HG03196 (cell line): ENCODE measurements at regions not wholly inside any gene's neighbourhood (a gene's known extent, or its start where the extent isn't known, plus 50 kb on each side); places are given as distances from the start of the nearest gene placed in this dataset.

Source experiments
- ATAC-seq: cut with Tn5 transposase; IDR thresholded peaks from one replicate; pipeline ENCODE4 v1.9.1; 2021; ENCODE audit not compliant: unreplicated experiment

DNA sequence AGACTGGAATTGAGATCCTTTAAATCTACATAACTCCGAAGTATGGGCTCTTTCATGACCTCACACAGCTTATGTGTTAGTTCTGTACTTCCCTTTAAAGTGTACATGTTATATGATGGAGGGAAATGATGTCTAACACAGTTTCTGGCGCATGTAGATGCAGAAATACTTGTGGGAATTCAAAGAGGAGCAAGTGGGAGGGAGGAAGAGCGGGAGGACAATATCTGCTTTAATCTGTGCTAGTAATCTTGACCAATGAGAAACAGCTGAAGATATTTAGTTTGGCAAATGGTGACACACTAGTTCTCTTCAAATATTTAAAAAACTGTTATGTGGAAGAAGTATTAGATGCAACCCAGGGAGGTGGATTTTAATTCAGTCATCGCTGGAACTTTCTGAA, 62.9 kb upstream of the PLEKHG1 start:
- ATAC-seq: no peak

DNA sequence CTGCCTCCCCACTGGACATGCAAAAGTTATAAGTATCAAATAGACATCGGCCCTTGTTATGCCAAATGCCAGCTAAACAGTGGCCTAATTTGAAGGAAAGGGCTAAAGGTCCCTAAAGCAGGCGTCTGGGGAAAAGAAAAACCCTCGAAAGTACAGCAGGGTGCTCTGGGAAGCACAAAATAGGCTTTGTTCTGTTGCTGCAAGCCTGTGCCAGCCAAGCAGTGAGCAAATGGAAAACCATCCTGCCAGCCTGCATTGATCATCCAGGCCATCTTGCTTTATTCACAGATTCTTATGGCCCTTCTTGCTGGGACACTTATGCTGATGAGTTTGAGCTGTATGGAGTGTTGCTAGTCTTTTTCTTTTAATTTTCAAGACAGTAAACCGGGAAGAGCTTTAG, 62.2 kb upstream of the PLEKHG1 start:
- no peak for ATAC-seq

DNA sequence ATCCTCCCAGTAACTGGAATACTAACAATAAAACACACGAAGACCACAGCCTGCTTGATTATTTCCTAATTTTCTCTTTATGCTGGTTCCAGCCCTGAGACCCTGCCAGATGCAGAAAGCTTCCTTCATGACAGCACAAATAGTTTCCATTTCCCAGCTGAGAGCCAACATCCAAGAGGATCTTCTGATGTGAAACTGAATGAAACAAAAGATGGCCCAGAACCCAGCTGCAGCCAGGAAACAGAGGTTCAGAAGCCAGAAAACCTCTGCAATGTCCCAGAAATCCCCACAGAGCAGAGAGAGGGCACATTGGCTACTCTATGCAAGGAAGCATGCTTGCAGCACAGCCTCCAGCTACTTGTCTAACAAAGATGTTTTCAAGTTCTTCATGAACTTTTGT, 61.8 kb upstream of the PLEKHG1 start:
- no peak for ATAC-seq

DNA sequence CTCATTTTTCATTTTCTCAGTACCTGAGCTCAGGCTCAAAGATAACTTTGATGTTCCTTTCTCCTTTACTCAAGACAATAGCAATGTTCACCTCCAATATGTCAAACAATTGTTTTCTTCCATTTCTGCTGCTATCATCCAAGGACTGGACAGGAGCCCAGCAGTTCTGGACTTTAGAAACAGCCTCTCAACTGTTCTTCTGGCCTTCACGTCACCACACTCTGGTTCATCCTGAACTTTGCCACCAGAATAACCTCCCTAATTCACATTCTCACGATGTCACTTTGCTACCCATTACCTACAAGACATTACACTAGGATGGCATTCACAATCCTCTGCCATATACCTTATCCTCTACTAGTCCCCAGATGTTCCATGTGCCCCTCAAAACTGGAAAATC, 60.6 kb upstream of the PLEKHG1 start:
- no peak for ATAC-seq

DNA sequence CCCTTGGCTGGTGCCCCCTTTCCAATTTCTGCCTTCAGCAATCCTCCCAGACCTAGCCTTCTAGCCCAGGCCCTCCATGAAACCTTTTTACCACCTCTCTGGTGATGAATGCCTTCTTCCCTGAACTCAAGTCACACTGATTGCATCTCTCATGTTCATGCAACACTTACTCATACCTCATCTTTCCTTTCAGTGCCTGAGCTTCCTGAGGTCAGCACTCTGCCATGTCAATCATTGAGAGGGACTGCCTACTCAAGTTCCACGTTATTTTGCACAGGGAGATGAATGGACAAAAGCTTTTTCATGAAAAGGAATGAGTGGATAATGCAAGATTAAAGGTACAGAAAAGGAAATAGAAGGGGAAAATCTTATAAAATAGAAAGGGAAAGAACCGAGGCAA, 60.1 kb upstream of the PLEKHG1 start:
- ATAC-seq: no peak

DNA sequence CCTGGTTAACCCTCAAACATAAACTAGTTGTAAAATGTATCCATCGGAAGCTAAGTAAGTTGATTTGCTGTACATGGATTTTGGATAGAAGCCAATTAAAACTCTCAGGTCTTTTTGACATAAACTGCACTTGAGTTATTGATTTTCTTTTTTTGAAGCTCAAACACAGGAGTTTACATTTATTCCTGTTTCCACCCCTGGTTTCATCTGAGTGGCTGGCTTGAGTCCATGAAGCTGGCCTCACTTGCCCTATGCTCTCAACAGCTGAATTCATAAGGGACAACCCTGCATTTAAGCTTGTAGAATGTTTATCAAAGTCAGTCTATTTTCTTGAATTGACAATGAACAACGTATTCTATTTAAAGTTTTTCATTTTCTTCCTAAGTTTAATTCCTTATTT, 58.1 kb upstream of the PLEKHG1 start:
- no peak for ATAC-seq

DNA sequence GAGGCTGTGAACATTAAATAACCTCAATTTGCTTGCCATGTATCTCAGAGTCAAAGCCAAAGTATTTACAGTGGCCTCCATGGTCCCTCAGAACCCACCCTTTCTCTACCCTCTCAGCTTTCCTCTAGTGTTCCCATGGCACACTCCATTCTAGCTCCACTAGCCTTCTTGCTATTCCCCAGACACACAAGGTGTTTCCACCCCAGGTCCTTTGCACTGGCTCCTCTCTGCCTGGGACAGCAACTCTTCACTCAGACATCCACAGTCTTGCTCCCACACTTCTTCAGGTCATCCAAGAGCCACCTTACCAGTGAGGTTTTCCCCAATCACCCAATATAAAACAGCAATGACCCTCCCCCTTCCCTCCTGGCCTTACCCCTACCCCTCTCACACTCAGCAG, 56.5 kb upstream of the PLEKHG1 start:
- ATAC-seq: no peak

DNA sequence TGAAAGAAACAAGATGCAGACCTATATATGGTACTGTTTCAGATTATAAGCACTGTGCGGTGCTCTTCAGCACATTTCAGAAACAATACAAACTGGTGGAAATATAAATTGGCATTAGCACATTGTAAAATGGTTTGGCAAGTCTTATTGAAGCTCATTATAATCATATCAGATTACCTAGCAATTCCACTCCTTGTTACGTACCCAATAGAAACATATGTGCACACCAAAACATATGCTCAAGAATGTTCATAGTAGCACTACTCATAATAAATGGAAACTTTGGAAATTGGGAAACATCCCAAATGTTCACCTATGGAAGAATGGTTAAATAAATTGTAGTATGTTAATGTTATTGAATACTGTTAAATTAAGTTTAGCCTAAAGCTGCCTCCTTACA, 54.9 kb upstream of the PLEKHG1 start:
- no peak for ATAC-seq

DNA sequence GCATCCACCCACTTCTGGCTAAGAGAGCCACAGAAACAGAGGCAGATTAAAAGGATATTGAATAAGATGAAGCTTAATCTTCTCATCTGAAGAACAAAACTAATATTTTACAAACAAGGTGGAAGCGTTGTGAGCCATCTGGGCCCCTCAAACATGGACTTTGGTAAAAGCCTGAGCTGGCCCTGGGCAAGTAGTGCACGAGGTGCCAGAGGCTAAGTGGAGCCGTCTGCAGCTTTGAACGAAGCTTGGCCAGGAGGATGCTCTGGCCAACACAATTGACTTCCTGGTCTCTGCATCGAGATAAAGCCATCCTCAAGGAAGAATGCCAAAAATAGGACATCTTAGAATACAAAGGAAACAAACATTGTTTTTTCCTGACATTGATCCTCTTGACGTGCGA, 53.2 kb upstream of the PLEKHG1 start:
- no peak for ATAC-seq

DNA sequence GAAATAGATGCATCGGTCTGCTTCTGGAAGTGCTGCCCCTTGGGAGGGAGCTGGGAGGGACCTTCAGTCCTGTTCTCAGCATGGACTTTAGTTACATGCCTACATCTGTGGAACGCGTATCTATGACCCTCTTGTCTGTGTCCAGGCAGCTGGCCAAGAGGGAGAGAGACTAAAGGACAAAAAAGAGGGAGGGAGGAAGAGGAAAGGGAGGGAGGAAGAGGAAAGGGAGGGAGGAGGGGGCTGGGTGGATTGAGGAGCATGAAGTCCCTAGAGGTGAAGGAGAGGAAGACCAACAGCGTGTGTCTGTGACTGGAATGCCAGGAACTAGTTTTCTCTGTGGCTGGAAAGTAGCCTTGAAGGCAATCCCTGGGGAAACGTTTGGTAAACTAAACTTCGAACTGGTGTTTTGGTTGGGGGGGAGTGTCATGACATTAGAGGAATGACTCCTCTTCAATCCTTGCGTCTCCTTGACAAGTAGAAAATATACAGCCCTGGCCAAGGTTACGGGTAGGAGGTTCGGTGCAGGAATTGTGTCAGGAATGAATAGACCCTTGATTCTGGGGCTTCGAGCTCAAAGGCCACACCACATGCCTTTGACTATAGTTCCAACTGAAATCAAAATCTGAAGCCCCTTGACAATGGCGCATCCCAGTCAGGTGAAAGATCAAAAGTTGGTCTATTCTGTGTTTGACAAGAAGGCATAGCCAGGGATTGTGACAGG, 52.0 kb upstream of the PLEKHG1 start:
- ATAC-seq: no peak

DNA sequence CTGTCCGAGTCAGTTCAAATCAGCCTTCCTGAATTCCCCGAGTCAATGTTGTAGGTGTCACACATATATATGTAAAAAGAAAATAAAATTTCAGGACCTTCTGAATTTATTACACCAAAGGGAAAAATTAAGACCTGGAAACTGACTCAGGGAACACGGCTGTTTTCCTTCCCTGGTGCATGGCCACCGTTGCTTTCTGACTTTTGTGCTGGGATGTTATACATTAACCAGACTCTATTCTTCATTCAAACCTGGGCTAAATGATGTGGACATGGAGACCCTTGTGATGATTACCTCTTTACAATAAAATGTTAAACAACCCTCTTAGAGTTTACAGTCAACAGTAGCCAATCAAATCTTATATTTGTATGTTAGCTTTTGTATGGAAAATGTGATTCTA, 51.4 kb upstream of the PLEKHG1 start:
- no peak for ATAC-seq

DNA sequence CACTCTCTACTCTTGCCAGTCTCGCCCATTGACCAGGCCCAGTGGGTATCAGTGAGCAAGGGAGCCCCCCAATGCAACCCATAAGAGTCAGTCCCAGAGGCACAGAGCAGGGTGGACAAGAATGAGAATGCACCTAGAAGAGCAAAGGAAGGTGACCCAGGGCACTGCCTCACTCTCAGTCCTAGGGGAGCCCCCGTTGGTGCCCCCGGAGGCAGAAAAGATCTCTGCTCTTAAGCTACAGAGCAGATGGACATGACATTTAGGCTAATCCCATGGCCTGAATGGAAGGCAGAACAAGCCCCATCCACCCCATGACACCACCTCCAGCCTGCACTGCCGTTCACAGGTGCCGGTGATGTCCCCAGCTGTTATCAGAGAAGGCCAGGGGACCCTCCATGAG, 50.7 kb upstream of the PLEKHG1 start:
- ATAC-seq: no peak

DNA sequence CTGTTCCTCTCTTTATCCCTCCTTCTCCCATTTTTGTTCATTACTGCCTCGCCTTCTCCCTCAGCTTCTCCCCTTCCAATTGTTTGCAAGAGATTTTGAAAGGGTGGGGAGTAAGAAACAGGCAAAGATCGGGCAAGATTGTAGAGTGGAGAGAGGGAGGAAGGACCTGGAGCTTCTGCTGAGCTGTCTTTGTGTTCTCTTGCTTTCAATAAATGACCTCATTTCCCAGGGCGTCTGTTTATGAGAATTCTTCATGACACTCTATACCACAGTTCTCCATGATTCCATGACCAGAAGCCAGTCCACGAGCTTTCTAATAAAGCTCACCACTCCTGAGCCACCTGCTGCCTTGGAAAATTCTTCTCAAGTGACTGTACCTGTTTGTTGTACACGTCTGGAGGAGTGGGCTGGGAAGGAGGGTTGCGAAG, 50.0 kb upstream of the PLEKHG1 start:
- ATAC-seq: no peak
